NCI-H146 (cell line): ENCODE measurements at regions not wholly inside any gene's neighbourhood (a gene's known extent, or its start where the extent isn't known, plus 50 kb on each side); places are given as distances from the start of the nearest gene placed in this dataset.
"Not testable (repeated sequence)": the region's sequence is repeated elsewhere in the genome, so short reads cannot be mapped to it uniquely, and the experiment has no call there.

ENCODE experiments used
- DNase-seq: peaks from one replicate; lab custom pipeline; 2025; lab: John Stamatoyannopoulos, UW

GRCh38 chr1:91207691-91208090, 185.9 kb upstream of the ZNF644 start:
- DNase-seq = not testable (repeated sequence)

GRCh38 chr1:91204150-91204549, 182.3 kb upstream of the ZNF644 start:
- DNase-seq = not testable (repeated sequence)

GRCh38 chr1:91201694-91202093, 179.9 kb upstream of the ZNF644 start:
- no peak for DNase-seq

- DNase-seq = peak; percentile 24
Measured at GRCh38 chr1:91201176-91201575, 179.3 kb upstream of the ZNF644 start.

- peak; percentile 2 for DNase-seq
Measured at GRCh38 chr1:91200675-91201074, 178.8 kb upstream of the ZNF644 start.

GRCh38 chr1:91199988-91200387, 178.2 kb upstream of the ZNF644 start:
- no peak for DNase-seq

GRCh38 chr1:91190996-91191395, 169.2 kb upstream of the ZNF644 start:
- DNase-seq = no peak

GRCh38 chr1:91189096-91189495, 167.3 kb upstream of the ZNF644 start:
- DNase-seq = no peak

- not testable (repeated sequence) for DNase-seq
Measured at GRCh38 chr1:91182807-91183206, 161.0 kb upstream of the ZNF644 start.

- no peak for DNase-seq
Measured at GRCh38 chr1:91176250-91176649, 154.4 kb upstream of the ZNF644 start.

- no peak for DNase-seq
Measured at GRCh38 chr1:91174734-91175133, 152.9 kb upstream of the ZNF644 start.

- peak; percentile 2 for DNase-seq
Measured at GRCh38 chr1:91173346-91173890, 151.6 kb upstream of the ZNF644 start.

GRCh38 chr1:91172541-91172940, 150.7 kb upstream of the ZNF644 start:
- DNase-seq = no peak

GRCh38 chr1:91171898-91172297, 150.1 kb upstream of the ZNF644 start:
- DNase-seq = no peak

GRCh38 chr1:91170571-91170970, 148.7 kb upstream of the ZNF644 start:
- no peak for DNase-seq

- DNase-seq = peak; percentile 59
Measured at GRCh38 chr1:91166106-91166712, 144.4 kb upstream of the ZNF644 start.

- peak; percentile 65 for DNase-seq
Measured at GRCh38 chr1:91165033-91165654, 143.3 kb upstream of the ZNF644 start.

GRCh38 chr1:91162613-91163012, 140.8 kb upstream of the ZNF644 start:
- DNase-seq = no peak

GRCh38 chr1:91161749-91162148, 139.9 kb upstream of the ZNF644 start:
- DNase-seq = no peak

GRCh38 chr1:91161166-91161565, 139.3 kb upstream of the ZNF644 start:
- DNase-seq = no peak

- DNase-seq = no peak
Measured at GRCh38 chr1:91160363-91161075, 138.7 kb upstream of the ZNF644 start.

GRCh38 chr1:91153341-91153740, 131.5 kb upstream of the ZNF644 start:
- no peak for DNase-seq

- no peak for DNase-seq
Measured at GRCh38 chr1:91152331-91152730, 130.5 kb upstream of the ZNF644 start.
